A673 (cell line): ENCODE measurements at regions not wholly inside any gene's neighbourhood (a gene's known extent, or its start where the extent isn't known, plus 50 kb on each side); places are given as distances from the start of the nearest gene placed in this dataset.

ENCODE experiments used
- CTCF ChIP-seq: fragments of 300-800, 200-600 bp; sonication (generic); conservative IDR thresholded peaks from 2 replicates; pipeline ENCODE4 v1.5.1; 2017; ENCODE audit warnings: low read depth, mild to moderate bottlenecking, antibody characterized with exemption, low read length, moderate library complexity, mixed read lengths
- EZH2 ChIP-seq: fragments of 200-600 bp; sonication (generic); IDR thresholded peaks from 2 replicates; pipeline ENCODE4 v1.6.1; 2017; ENCODE audit warnings: borderline replicate concordance, low read depth, mild to moderate bottlenecking, mixed read lengths, antibody characterized with exemption, low read length; ENCODE audit not compliant: poor library complexity, severe bottlenecking

GRCh38 chr4:29066861-29067260 lies 1653.3 kb upstream of the PCDH7 start:
- TF ChIP-seq CTCF (no peak), EZH2 (no peak)
